ENCODE measurements at regions not wholly inside any gene's neighbourhood (a gene's known extent, or its start where the extent isn't known, plus 50 kb on each side); places are given as distances from the start of the nearest gene placed in this dataset.

DNA sequence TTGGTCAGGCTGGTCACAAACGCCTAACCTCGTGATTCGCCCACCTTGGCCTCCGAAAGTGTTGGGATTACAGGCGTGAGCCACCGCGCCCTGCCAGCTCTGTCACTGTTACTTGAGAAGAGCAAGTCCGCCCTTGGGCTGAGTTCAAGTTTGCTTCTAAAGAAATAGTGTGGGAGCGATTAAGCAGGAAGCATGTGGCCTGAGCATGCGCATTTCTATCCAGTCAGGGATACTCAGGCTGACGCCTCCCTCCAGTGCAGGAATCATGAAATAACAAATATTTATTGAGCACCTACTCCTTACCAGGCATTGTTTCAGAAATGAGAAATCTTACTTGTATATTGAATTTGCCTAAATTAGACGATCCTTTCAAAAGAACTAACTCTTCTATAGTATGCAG, 166.2 kb downstream of the EDN1 start:
- FAIRE-seq (no peak), DNase-seq (ENCODE audit: low read depth, low spot score) (no peak)
- Histone ChIP-seq H3K9me1 (ENCODE audit: control insufficient read depth, extremely low read depth, insufficient read depth, low read length) (no peaks in the 10 kb centered on the region), H3K9ac (ENCODE audit: control insufficient read depth, extremely low read depth, insufficient read depth, low read length) (no peak overlapping the region), H3K4me1 (ENCODE audit: control insufficient read depth, extremely low read depth, insufficient read depth, low read length) (no peaks in the 10 kb centered on the region), H3K36me3 (ENCODE audit: control insufficient read depth in 2 of 2, extremely low read depth in 1 of 2, insufficient read depth in 2 of 2, low read length in 2 of 2) (no peaks in the 10 kb centered on the region), H3K79me2 (ENCODE audit: control insufficient read depth, insufficient read depth, low read length) (no peaks in the 10 kb centered on the region), H3K4me3 (ENCODE audit: control insufficient read depth in 2 of 3, extremely low read depth in 1 of 3, insufficient read depth in 2 of 3, low read depth in 1 of 3, low read length in 3 of 3) (no peak overlapping the region), H3K9me3 (ENCODE audit: control insufficient read depth, low read depth, low read length) (peaks cover 2% of the 10 kb centered on the region), H2AFZ (ENCODE audit: control insufficient read depth, low read length) (no peak overlapping the region), H4K20me1 (ENCODE audit: control insufficient read depth, extremely low read depth, insufficient read depth, low read length) (no peaks in the 10 kb centered on the region), H3K4me2 (ENCODE audit: control insufficient read depth, extremely low read depth, insufficient read depth, low read depth, low read length) (no peak overlapping the region), H3K27ac (ENCODE audit: control insufficient read depth, insufficient read depth, low read length) (no peak overlapping the region), H3K27me3 (ENCODE audit: control insufficient read depth, extremely low read depth, insufficient read depth, low read length) (no peaks in the 10 kb centered on the region)
- dilution Hi-C loops (cut with MboI; ENCODE audit: extremely low pct_ligation_motif_present, low sequenced_read_pairs), result no loop called here
- TF ChIP-seq, protein P1, sequence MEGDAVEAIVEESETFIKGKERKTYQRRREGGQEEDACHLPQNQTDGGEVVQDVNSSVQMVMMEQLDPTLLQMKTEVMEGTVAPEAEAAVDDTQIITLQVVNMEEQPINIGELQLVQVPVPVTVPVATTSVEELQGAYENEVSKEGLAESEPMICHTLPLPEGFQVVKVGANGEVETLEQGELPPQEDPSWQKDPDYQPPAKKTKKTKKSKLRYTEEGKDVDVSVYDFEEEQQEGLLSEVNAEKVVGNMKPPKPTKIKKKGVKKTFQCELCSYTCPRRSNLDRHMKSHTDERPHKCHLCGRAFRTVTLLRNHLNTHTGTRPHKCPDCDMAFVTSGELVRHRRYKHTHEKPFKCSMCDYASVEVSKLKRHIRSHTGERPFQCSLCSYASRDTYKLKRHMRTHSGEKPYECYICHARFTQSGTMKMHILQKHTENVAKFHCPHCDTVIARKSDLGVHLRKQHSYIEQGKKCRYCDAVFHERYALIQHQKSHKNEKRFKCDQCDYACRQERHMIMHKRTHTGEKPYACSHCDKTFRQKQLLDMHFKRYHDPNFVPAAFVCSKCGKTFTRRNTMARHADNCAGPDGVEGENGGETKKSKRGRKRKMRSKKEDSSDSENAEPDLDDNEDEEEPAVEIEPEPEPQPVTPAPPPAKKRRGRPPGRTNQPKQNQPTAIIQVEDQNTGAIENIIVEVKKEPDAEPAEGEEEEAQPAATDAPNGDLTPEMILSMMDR (optimal IDR thresholded peaks at IDR 0.05 in 1 of 3, IDR thresholded peaks at IDR 0.05 in 1 of 3, conservative IDR thresholded peaks at IDR 0.05 in 1 of 3; ENCODE audit: extremely low read depth in 1 of 3, insufficient read depth in 2 of 3, low read length in 3 of 3), result no peak
- TF ChIP-seq EZH2 (IDR thresholded peaks at IDR 0.05; ENCODE audit: low read length), result no peak

- dilution Hi-C loops (cut with MboI; ENCODE audit: extremely low pct_ligation_motif_present, low sequenced_read_pairs), result no loop called here
- FAIRE-seq, result no peak
Measured at GRCh38 chr6:12457094-12457493, 166.9 kb downstream of the EDN1 start.

More at GRCh38 chr6:12457094-12457493, 166.9 kb downstream of the EDN1 start:
- Histone ChIP-seq H3K4me1 (ENCODE audit: control insufficient read depth, extremely low read depth, insufficient read depth, low read length) (no peaks in the 10 kb centered on the region), H3K4me3 (ENCODE audit: control insufficient read depth in 2 of 3, extremely low read depth in 1 of 3, insufficient read depth in 2 of 3, low read depth in 1 of 3, low read length in 3 of 3) (no peak overlapping the region), H3K4me2 (ENCODE audit: control insufficient read depth, extremely low read depth, insufficient read depth, low read depth, low read length) (no peak overlapping the region), H4K20me1 (ENCODE audit: control insufficient read depth, extremely low read depth, insufficient read depth, low read length) (no peaks in the 10 kb centered on the region), H3K36me3 (ENCODE audit: control insufficient read depth in 2 of 2, extremely low read depth in 1 of 2, insufficient read depth in 2 of 2, low read length in 2 of 2) (no peaks in the 10 kb centered on the region), H3K9me1 (ENCODE audit: control insufficient read depth, extremely low read depth, insufficient read depth, low read length) (no peaks in the 10 kb centered on the region), H3K9me3 (ENCODE audit: control insufficient read depth, low read depth, low read length) (peaks cover 2% of the 10 kb centered on the region), H3K9ac (ENCODE audit: control insufficient read depth, extremely low read depth, insufficient read depth, low read length) (no peak overlapping the region), H3K27me3 (ENCODE audit: control insufficient read depth, extremely low read depth, insufficient read depth, low read length) (no peaks in the 10 kb centered on the region), H2AFZ (ENCODE audit: control insufficient read depth, low read length) (no peak overlapping the region), H3K27ac (ENCODE audit: control insufficient read depth, insufficient read depth, low read length) (no peak overlapping the region), H3K79me2 (ENCODE audit: control insufficient read depth, insufficient read depth, low read length) (no peaks in the 10 kb centered on the region)
- DNase-seq (ENCODE audit: low read depth, low spot score), result no peak
- TF ChIP-seq, protein P1 (optimal IDR thresholded peaks at IDR 0.05 in 1 of 3, IDR thresholded peaks at IDR 0.05 in 1 of 3, conservative IDR thresholded peaks at IDR 0.05 in 1 of 3; ENCODE audit: extremely low read depth in 1 of 3, insufficient read depth in 2 of 3, low read length in 3 of 3), result no peak
- TF ChIP-seq EZH2 (IDR thresholded peaks at IDR 0.05; ENCODE audit: low read length), result no peak
